ENCODE measurements at regions not wholly inside any gene's neighbourhood (a gene's known extent, or its start where the extent isn't known, plus 50 kb on each side); places are given as distances from the start of the nearest gene placed in this dataset.

DNA sequence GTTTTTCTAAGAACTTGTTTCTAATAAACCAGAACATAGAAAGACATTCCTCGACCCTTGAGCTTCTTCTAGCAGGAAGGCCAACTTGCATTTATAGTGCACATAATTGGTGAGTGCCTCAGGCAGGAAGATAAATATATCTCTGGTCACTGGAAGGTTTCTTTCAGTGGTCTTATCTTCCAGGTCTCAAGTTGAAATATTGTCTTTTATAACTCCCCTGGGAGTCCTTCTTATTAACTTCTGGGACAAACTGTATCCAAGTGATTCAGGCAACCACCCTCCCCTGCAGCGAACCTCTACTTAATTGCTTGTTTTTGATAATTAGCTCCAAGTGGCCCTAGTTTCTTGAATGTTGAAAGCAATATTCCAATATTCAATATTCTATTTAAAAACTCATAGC, 346.8 kb upstream of the GOLIM4 start:
- no peaks in the 10 kb centered on the region for H3K27me3 Mint-ChIP-seq
- no peak overlapping the region for H3K27ac Mint-ChIP-seq
- H3K4me3 Mint-ChIP-seq: no peak overlapping the region
- DNase-seq (ENCODE audit: extremely low spot score, unreplicated experiment): no peak
- no peaks in the 10 kb centered on the region for H3K36me3 Mint-ChIP-seq
- H3K4me1 Mint-ChIP-seq (ENCODE audit: unreplicated experiment): peaks cover 14% of the 10 kb centered on the region
- TF ChIP-seq, protein P1, sequence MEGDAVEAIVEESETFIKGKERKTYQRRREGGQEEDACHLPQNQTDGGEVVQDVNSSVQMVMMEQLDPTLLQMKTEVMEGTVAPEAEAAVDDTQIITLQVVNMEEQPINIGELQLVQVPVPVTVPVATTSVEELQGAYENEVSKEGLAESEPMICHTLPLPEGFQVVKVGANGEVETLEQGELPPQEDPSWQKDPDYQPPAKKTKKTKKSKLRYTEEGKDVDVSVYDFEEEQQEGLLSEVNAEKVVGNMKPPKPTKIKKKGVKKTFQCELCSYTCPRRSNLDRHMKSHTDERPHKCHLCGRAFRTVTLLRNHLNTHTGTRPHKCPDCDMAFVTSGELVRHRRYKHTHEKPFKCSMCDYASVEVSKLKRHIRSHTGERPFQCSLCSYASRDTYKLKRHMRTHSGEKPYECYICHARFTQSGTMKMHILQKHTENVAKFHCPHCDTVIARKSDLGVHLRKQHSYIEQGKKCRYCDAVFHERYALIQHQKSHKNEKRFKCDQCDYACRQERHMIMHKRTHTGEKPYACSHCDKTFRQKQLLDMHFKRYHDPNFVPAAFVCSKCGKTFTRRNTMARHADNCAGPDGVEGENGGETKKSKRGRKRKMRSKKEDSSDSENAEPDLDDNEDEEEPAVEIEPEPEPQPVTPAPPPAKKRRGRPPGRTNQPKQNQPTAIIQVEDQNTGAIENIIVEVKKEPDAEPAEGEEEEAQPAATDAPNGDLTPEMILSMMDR (conservative IDR thresholded peaks at IDR 0.05): no peak
- no peaks in the 10 kb centered on the region for H3K9me3 Mint-ChIP-seq

DNA sequence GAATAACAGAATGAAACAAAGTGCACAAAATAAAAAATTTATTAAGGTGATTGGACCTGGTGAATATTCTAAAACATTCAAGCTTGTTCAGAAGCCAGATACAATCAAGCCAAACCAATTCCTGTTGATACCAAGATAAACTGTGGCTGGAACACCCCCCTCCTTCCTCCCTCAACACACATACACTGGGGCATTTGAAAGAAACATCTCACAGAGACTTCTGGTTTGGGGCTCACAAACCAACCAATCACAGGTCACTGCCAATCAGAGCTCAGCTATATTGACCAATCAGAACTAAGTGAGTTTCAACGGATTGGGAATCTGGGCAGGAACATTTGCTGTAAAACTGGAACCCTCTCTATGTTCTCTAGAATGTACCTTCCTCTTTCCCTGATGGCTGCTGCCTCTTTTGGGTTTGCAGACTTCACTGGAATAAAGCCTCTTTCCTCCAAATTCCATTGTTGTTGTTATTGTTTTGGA, 340.6 kb upstream of the GOLIM4 start:
- no peak for DNase-seq (ENCODE audit: extremely low spot score, unreplicated experiment)
- Mint-ChIP-seq H3K36me3 (no peaks in the 10 kb centered on the region), H3K27ac (no peak overlapping the region), H3K4me3 (no peak overlapping the region), H3K27me3 (no peaks in the 10 kb centered on the region), H3K9me3 (no peaks in the 10 kb centered on the region), H3K4me1 (ENCODE audit: unreplicated experiment) (no peaks in the 10 kb centered on the region)
- TF ChIP-seq, protein P1 (conservative IDR thresholded peaks at IDR 0.05): no peak

GRCh38 chr3:168431491-168431890, 335.8 kb upstream of the GOLIM4 start:
- no peak overlapping the region for H3K4me3 Mint-ChIP-seq
- no peak overlapping the region for H3K27ac Mint-ChIP-seq
- H3K4me1 Mint-ChIP-seq (ENCODE audit: unreplicated experiment): no peaks in the 10 kb centered on the region
- peaks cover under 1% of the 10 kb centered on the region for H3K9me3 Mint-ChIP-seq
- TF ChIP-seq, protein P1 (conservative IDR thresholded peaks at IDR 0.05): no peak
- no peak for DNase-seq (ENCODE audit: extremely low spot score, unreplicated experiment)
- H3K27me3 Mint-ChIP-seq: no peaks in the 10 kb centered on the region
- H3K36me3 Mint-ChIP-seq: no peaks in the 10 kb centered on the region

DNA sequence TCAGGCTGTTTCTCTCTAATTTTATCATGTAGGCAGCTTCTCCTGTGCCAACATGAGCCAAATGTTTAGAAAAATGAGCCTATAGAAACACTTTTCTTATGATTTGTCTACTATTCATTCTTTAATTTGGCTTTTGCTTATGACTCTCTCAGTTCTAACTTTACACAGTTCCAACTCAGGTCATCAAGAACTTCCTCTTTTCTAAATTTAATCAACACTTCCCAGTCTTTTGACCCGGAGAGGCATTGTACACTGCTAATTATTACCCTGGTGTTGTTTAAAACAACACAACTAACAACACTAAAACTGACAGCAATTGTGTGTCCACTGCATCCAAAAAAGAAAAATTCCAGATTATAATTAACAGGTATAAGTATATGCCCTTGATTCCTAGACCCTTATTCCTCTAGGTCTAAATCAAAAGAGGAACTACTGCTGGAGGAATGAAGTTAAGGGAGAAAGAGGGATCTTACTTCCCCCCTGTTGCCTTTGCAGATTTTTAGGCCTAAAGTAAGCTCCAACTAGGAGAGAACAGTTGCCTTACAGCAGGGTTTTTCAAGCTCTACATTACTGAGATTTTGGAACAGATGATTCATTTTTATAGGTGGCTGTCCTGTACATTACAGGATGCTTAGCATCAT, 332.2 kb upstream of the GOLIM4 start:
- DNase-seq (ENCODE audit: extremely low spot score, unreplicated experiment): no peak
- no peaks in the 10 kb centered on the region for H3K4me1 Mint-ChIP-seq (ENCODE audit: unreplicated experiment)
- H3K27ac Mint-ChIP-seq: no peak overlapping the region
- H3K4me3 Mint-ChIP-seq: no peak overlapping the region
- peaks cover 6% of the 10 kb centered on the region for H3K9me3 Mint-ChIP-seq
- TF ChIP-seq, protein P1 (conservative IDR thresholded peaks at IDR 0.05): no peak
- no peaks in the 10 kb centered on the region for H3K27me3 Mint-ChIP-seq
- H3K36me3 Mint-ChIP-seq: no peaks in the 10 kb centered on the region

GRCh38 chr3:168427156-168427555, 331.4 kb upstream of the GOLIM4 start:
- H3K9me3 Mint-ChIP-seq: peaks cover 6% of the 10 kb centered on the region
- no peak for DNase-seq (ENCODE audit: extremely low spot score, unreplicated experiment)
- H3K4me3 Mint-ChIP-seq: no peak overlapping the region
- H3K27ac Mint-ChIP-seq: no peak overlapping the region
- TF ChIP-seq, protein P1 (conservative IDR thresholded peaks at IDR 0.05): no peak
- H3K36me3 Mint-ChIP-seq: no peaks in the 10 kb centered on the region
- no peaks in the 10 kb centered on the region for H3K27me3 Mint-ChIP-seq
- no peaks in the 10 kb centered on the region for H3K4me1 Mint-ChIP-seq (ENCODE audit: unreplicated experiment)
